Panc1 (cell line): ENCODE measurements at regions not wholly inside any gene's neighbourhood (a gene's known extent, or its start where the extent isn't known, plus 50 kb on each side); places are given as distances from the start of the nearest gene placed in this dataset.

Experiments used
- ATAC-seq: fragments of 200-7000 bp; cut with Tn5 transposase; 2 replicates; pipeline ENCODE4 v1.9.1; 2020; ENCODE audit warnings: mild to moderate bottlenecking, moderate library complexity
- BruUV-seq: library from RNA; stranded (reverse); fragments of 400-500 nt; replicated peaks from 2 replicates; lab custom pipeline; 2021; lab: Mats Ljungman, UMichigan
- CTCF ChIA-PET: fragments of 300-600 bp; sonication (Branson Sonifier 250); formaldehyde crosslinking; loops from one replicate; lab custom pipeline; 2022; ENCODE audit warnings: antibody characterized with exemption; lab: Charles Lee
- POLR2A ChIA-PET: fragments of 300-600 bp; sonication (Branson Sonifier 250); formaldehyde crosslinking; loops from one replicate; lab custom pipeline; 2022; ENCODE audit warnings: antibody characterized with exemption; lab: Charles Lee
- DNase-seq: peaks from one replicate; pipeline ENCODE4 v3.0.0-alpha.2; 2010; ENCODE audit warnings: low read depth, low spot score
- H3K27ac ChIP-seq: 2 replicates; pipeline ENCODE4 v1.5.1; 2011; ENCODE audit warnings: mild to moderate bottlenecking, low read length, inconsistent platforms
- H3K27me3 ChIP-seq: fragments of 200-500 bp; sonication (Bioruptor generic); 2 replicates; pipeline ENCODE4 v1.6.0; 2014; ENCODE audit warnings: low read length, inconsistent platforms; ENCODE audit not compliant: control insufficient read depth, insufficient read depth
- H3K36me3 ChIP-seq: fragments of 200-500 bp; sonication (Bioruptor generic); 2 replicates; pipeline ENCODE4 v1.5.1; 2014; ENCODE audit warnings: inconsistent platforms, mild to moderate bottlenecking, low read length, moderate library complexity; ENCODE audit not compliant: control insufficient read depth, insufficient read depth
- H3K4me1 ChIP-seq: 2 replicates; pipeline ENCODE4 v1.5.1; 2011; ENCODE audit warnings: inconsistent platforms, mild to moderate bottlenecking, low read length, moderate library complexity; ENCODE audit not compliant: control insufficient read depth, insufficient read depth
- H3K4me3 ChIP-seq, 2 experiments: 2 replicates each; pipeline ENCODE4 v1.5.1; 2011 to 2012; ENCODE audit warnings: low read depth in 2 of 2, low read length in 2 of 2, mild to moderate bottlenecking in 2 of 2, inconsistent platforms in 1 of 2, moderate library complexity in 1 of 2
- H3K9me3 ChIP-seq: fragments of 200-500 bp; sonication (Bioruptor generic); 2 replicates; pipeline ENCODE4 v1.5.1; 2014; ENCODE audit warnings: low read depth, mild to moderate bottlenecking, inconsistent platforms, low read length, moderate library complexity; ENCODE audit not compliant: control insufficient read depth, insufficient read depth
- POLR2AphosphoS5 ChIP-seq: IDR thresholded peaks from 2 replicates; pipeline ENCODE4 v1.6.1; 2012; ENCODE audit warnings: mild to moderate bottlenecking, low read depth, low read length, moderate library complexity
- SIN3A ChIP-seq: IDR thresholded peaks from 2 replicates; pipeline ENCODE4 v1.6.1; 2012; ENCODE audit warnings: low read depth, mild to moderate bottlenecking, low read length, moderate library complexity, borderline replicate concordance; ENCODE audit not compliant: insufficient read depth
- TCF7L2 ChIP-seq: IDR thresholded peaks from 2 replicates; pipeline ENCODE4 v1.6.1; 2011; ENCODE audit warnings: mild to moderate bottlenecking, low read depth, low read length, inconsistent platforms
- in situ Hi-C: cut with HindIII; loops from 2 replicates; pipeline ENCODE4 v1.10.0; 2016; ENCODE audit warnings: low sequenced_read_pairs, low pct_unique_long_range_greater_than_20kb
- intact Hi-C: fragments of 100-400 bp; cut with micrococcal nuclease; formaldehyde crosslinking; loops from one replicate; pipeline ENCODE4 v1.10.0; 2022; ENCODE audit not compliant: unreplicated experiment
- TF ChIP-seq, protein P1 (sequence below): fragments of 450-650 bp; IDR thresholded peaks from 2 replicates; pipeline ENCODE4 v1.5.1; 2017; ENCODE audit warnings: mild to moderate bottlenecking
- TF ChIP-seq, protein P2 (sequence below), 2 experiments: IDR thresholded peaks; 2 replicates each; pipeline ENCODE4 v1.6.1; 2011 to 2012; ENCODE audit warnings: low read depth in 2 of 2, control low read depth in 1 of 2, low read length in 1 of 2, mild to moderate bottlenecking in 1 of 2, moderate library complexity in 1 of 2; ENCODE audit not compliant: insufficient read depth in 1 of 2

DNA sequence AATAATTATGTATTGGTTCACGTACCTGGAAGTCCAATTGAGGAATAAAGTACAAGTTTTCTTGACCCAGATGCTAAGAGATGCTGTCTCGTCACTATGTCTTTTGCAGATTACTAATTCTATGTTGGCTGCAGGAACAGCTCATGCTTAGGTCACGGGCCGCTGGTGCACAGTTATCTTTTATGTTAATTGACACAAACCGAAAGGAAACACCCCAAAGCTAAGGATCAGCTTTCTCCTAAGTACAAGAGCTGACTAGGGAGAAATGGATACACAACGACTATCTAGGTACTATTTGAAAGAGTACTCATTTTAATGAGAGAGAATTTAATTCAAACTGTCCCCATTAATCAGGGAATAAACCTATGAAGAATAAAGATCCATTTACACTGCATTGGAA, 217.7 kb upstream of the SLC35G4 start:
- no peak for DNase-seq
- intact Hi-C loops: no loop called here
- no peak overlapping the region for H3K4me3 ChIP-seq
- in situ Hi-C loops: no loop called here
- H3K36me3 ChIP-seq: no peaks in the 10 kb centered on the region
- BruUV-seq: no TSS peak
- H3K27me3 ChIP-seq: no peaks in the 10 kb centered on the region
- ATAC-seq: no peak
- ChIA-PET CTCF (no interaction called here), POLR2A (no interaction called here)
- TF ChIP-seq POLR2AphosphoS5 (no peak), TCF7L2 (no peak)
- H3K9me3 ChIP-seq: no peaks in the 10 kb centered on the region
- no peak overlapping the region for H3K27ac ChIP-seq
- H3K4me1 ChIP-seq: no peaks in the 10 kb centered on the region

DNA sequence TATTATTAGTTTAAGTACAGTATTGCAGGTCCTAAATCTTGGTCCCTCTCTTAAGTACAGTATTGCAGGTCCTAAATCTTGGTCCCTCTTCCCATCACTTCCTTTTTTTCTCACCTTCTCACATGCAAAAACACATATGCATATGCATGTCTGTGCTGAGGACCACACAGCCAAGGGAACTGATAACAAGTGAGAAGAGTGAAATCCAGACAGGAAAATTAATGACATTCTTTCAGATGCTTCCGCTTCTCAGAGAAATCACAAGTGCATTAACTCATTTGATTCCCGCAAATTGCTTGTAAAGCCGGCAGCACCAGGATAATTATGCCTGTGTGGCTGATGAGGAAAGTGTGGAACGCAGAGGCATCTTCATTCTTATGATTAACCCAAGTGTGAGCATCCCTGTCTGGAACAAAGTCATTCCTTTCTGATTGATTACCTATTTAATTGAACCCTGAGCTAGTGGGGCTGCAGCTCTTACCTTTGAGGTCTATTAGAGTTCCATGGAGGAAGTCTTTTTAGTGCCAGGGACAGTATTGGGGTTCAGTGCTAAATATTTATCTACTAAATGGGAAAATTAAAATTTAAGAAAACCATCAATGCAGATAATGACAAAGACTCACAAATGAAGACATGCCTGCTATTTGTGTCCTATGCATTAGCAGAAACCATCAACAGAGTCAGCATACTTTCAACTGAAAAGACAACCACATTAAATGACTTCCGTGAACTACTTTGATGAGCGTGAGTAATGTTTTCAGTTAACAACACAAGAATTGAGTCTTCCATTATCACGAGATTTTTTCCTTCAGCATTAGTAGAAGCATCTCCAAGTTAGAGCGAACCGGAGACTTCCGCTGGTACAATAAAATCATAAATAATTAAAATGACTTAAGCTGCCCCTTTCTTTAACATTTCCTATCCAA, 220.4 kb upstream of the SLC35G4 start:
- Histone ChIP-seq H3K9me3 (no peaks in the 10 kb centered on the region), H3K4me3 (no peak overlapping the region), H3K4me1 (no peaks in the 10 kb centered on the region), H3K36me3 (no peaks in the 10 kb centered on the region), H3K27me3 (no peaks in the 10 kb centered on the region), H3K27ac (no peak overlapping the region)
- no TSS peak for BruUV-seq
- ChIA-PET POLR2A (no interaction called here), CTCF (interaction anchor here (0.7 kb wide), 1 partner anchor 11 kb away, joined by 3 read pairs; no protein-coding TSS in a partner anchor)
- ATAC-seq: no peak
- no peak for DNase-seq
- in situ Hi-C loops (no loop called here), intact Hi-C loops (no loop called here)
- TF ChIP-seq SIN3A: no peak

DNA sequence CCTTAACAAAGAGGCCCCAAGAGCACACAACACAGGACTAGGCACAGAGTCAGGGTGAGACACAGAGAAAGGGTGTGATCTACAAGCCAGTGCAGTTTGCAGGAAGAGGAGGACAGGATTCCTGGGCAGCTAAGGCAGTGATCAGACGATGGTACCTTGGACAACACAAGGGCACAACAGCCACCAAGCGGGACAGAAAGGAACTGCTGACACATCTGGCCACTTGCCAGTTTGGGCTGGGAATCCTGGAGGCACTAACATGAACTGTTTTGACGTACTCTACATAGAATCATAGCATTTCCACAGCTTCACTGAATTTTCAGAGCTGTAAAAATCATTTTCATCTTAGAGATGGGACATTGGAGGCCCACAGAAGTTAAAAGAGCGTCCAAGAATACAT, 221.5 kb upstream of the SLC35G4 start:
- no peaks in the 10 kb centered on the region for H3K27me3 ChIP-seq
- in situ Hi-C loops: no loop called here
- DNase-seq: peak; percentile 2
- CTCF ChIA-PET: no interaction called here
- H3K27ac ChIP-seq: no peak overlapping the region
- H3K36me3 ChIP-seq: no peaks in the 10 kb centered on the region
- no peaks in the 10 kb centered on the region for H3K9me3 ChIP-seq
- intact Hi-C loops: no loop called here
- no TSS peak for BruUV-seq
- H3K4me3 ChIP-seq: no peak overlapping the region
- H3K4me1 ChIP-seq: no peaks in the 10 kb centered on the region
- no peak for TF ChIP-seq TCF7L2
- TF ChIP-seq, protein P1, sequence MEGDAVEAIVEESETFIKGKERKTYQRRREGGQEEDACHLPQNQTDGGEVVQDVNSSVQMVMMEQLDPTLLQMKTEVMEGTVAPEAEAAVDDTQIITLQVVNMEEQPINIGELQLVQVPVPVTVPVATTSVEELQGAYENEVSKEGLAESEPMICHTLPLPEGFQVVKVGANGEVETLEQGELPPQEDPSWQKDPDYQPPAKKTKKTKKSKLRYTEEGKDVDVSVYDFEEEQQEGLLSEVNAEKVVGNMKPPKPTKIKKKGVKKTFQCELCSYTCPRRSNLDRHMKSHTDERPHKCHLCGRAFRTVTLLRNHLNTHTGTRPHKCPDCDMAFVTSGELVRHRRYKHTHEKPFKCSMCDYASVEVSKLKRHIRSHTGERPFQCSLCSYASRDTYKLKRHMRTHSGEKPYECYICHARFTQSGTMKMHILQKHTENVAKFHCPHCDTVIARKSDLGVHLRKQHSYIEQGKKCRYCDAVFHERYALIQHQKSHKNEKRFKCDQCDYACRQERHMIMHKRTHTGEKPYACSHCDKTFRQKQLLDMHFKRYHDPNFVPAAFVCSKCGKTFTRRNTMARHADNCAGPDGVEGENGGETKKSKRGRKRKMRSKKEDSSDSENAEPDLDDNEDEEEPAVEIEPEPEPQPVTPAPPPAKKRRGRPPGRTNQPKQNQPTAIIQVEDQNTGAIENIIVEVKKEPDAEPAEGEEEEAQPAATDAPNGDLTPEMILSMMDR: no peak; the same call in 1 of the 2 replicates
- no peak for TF ChIP-seq POLR2AphosphoS5
- TF ChIP-seq SIN3A: no peak
- TF ChIP-seq, protein P2, sequence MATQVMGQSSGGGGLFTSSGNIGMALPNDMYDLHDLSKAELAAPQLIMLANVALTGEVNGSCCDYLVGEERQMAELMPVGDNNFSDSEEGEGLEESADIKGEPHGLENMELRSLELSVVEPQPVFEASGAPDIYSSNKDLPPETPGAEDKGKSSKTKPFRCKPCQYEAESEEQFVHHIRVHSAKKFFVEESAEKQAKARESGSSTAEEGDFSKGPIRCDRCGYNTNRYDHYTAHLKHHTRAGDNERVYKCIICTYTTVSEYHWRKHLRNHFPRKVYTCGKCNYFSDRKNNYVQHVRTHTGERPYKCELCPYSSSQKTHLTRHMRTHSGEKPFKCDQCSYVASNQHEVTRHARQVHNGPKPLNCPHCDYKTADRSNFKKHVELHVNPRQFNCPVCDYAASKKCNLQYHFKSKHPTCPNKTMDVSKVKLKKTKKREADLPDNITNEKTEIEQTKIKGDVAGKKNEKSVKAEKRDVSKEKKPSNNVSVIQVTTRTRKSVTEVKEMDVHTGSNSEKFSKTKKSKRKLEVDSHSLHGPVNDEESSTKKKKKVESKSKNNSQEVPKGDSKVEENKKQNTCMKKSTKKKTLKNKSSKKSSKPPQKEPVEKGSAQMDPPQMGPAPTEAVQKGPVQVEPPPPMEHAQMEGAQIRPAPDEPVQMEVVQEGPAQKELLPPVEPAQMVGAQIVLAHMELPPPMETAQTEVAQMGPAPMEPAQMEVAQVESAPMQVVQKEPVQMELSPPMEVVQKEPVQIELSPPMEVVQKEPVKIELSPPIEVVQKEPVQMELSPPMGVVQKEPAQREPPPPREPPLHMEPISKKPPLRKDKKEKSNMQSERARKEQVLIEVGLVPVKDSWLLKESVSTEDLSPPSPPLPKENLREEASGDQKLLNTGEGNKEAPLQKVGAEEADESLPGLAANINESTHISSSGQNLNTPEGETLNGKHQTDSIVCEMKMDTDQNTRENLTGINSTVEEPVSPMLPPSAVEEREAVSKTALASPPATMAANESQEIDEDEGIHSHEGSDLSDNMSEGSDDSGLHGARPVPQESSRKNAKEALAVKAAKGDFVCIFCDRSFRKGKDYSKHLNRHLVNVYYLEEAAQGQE (IDR thresholded peaks at IDR 0.05; ENCODE audit: insufficient read depth in 1 of 2, low read depth in 2 of 2, low read length in 1 of 2): no peak
- POLR2A ChIA-PET: no interaction called here
- no peak for ATAC-seq
